ENCODE measurements at regions not wholly inside any gene's neighbourhood (a gene's known extent, or its start where the extent isn't known, plus 50 kb on each side); places are given as distances from the start of the nearest gene placed in this dataset.

- no peak for TF ChIP-seq CTCF (IDR thresholded peaks at IDR 0.05)
- no peak for DNase-seq (ENCODE audit: low spot score)
- no peaks in the 10 kb centered on the region for H3K9me3 ChIP-seq
Observed at GRCh38 chr16:7946142-7946541, 613.5 kb downstream of the RBFOX1 start.

GRCh38 chr16:7938175-7938574 is 605.5 kb downstream of the RBFOX1 start:
- Histone ChIP-seq H3K27ac (no peak overlapping the region), H3K4me3 (no peak overlapping the region), H3K27me3 (no peaks in the 10 kb centered on the region), H3K9me3 (no peaks in the 10 kb centered on the region), H3K4me1 (no peaks in the 10 kb centered on the region), H3K36me3 (no peaks in the 10 kb centered on the region)
- TF ChIP-seq CTCF (IDR thresholded peaks at IDR 0.05) = no peak
- no peak for DNase-seq (ENCODE audit: low spot score)

More at GRCh38 chr16:7946142-7946541, 613.5 kb downstream of the RBFOX1 start:
- Histone ChIP-seq H3K4me1 (no peaks in the 10 kb centered on the region), H3K27me3 (no peaks in the 10 kb centered on the region), H3K36me3 (no peaks in the 10 kb centered on the region), H3K27ac (no peak overlapping the region), H3K4me3 (no peak overlapping the region)

- no peaks in the 10 kb centered on the region for H3K9me3 ChIP-seq
- no peak overlapping the region for H3K27ac ChIP-seq
- H3K36me3 ChIP-seq = no peaks in the 10 kb centered on the region
- no peak overlapping the region for H3K4me3 ChIP-seq
- DNase-seq (ENCODE audit: low spot score) = no peak
- H3K27me3 ChIP-seq = no peaks in the 10 kb centered on the region
- TF ChIP-seq CTCF (IDR thresholded peaks at IDR 0.05) = peak in 1 of 2 donors; percentile 33
- no peaks in the 10 kb centered on the region for H3K4me1 ChIP-seq
Observed at GRCh38 chr16:7921345-7921744, 588.7 kb downstream of the RBFOX1 start.

- Histone ChIP-seq H3K36me3 (no peaks in the 10 kb centered on the region), H3K4me3 (no peak overlapping the region), H3K27ac (no peak overlapping the region), H3K27me3 (no peaks in the 10 kb centered on the region), H3K9me3 (no peaks in the 10 kb centered on the region), H3K4me1 (no peaks in the 10 kb centered on the region)
- TF ChIP-seq CTCF (IDR thresholded peaks at IDR 0.05) = no peak
- DNase-seq (ENCODE audit: low spot score) = no peak
Observed at GRCh38 chr16:7919782-7920181, 587.1 kb downstream of the RBFOX1 start.

GRCh38 chr16:7914748-7915147 is 582.1 kb downstream of the RBFOX1 start:
- Histone ChIP-seq H3K27me3 (no peaks in the 10 kb centered on the region), H3K4me1 (no peaks in the 10 kb centered on the region), H3K36me3 (no peaks in the 10 kb centered on the region), H3K9me3 (no peaks in the 10 kb centered on the region), H3K27ac (no peak overlapping the region), H3K4me3 (no peak overlapping the region)
- TF ChIP-seq CTCF (IDR thresholded peaks at IDR 0.05) = no peak
- no peak for DNase-seq (ENCODE audit: low spot score)

- H3K4me3 ChIP-seq = no peak overlapping the region
- no peaks in the 10 kb centered on the region for H3K4me1 ChIP-seq
- no peak for DNase-seq (ENCODE audit: low spot score)
- no peaks in the 10 kb centered on the region for H3K36me3 ChIP-seq
- H3K27ac ChIP-seq = no peak overlapping the region
- H3K27me3 ChIP-seq = no peaks in the 10 kb centered on the region
- no peak for TF ChIP-seq CTCF (IDR thresholded peaks at IDR 0.05)
- no peaks in the 10 kb centered on the region for H3K9me3 ChIP-seq
Observed at GRCh38 chr16:7912132-7912531, 579.5 kb downstream of the RBFOX1 start.
